ENCODE measurements at regions not wholly inside any gene's neighbourhood (a gene's known extent, or its start where the extent isn't known, plus 50 kb on each side); places are given as distances from the start of the nearest gene placed in this dataset.

- Histone ChIP-seq H3F3A (ENCODE audit: insufficient read depth) (no peaks in the 10 kb centered on the region), H3K9me3 (ENCODE audit: low read depth) (no peaks in the 10 kb centered on the region), H3K4me3 (no peak overlapping the region), H3K79me2 (ENCODE audit: insufficient read depth) (no peaks in the 10 kb centered on the region), H3K27me3 (replicated peaks; ENCODE audit: insufficient read depth) (0 out of 2 replicates have a peak, but pooled peaks cover 9% of the 10 kb centered on the region), H3K4me1 (ENCODE audit: insufficient read depth) (peaks cover 5% of the 10 kb centered on the region; the same call in 1 of the 2 replicates), H4K20me1 (ENCODE audit: insufficient read depth) (no peaks in the 10 kb centered on the region), H3K27ac (no peak overlapping the region), H2AFZ (no peak overlapping the region), H3K36me3 (ENCODE audit: low read depth) (no peaks in the 10 kb centered on the region), H3K9ac (no peak overlapping the region), H3K4me2 (ENCODE audit: unreplicated experiment) (no peak overlapping the region), H3K9me2 (ENCODE audit: insufficient read depth) (no peaks in the 10 kb centered on the region)
- in situ Hi-C loops (cut with MboI) = no loop called here
- TF ChIP-seq EZH2 (IDR thresholded peaks at IDR 0.05; ENCODE audit: insufficient read depth, poor library complexity, severe bottlenecking) = no peak
- WGBS, 2 experiments (ENCODE audit: low coverage in 1 of 2, low lambda C conversion rate in 2 of 2, missing lambda C conversion rate in 2 of 2) = 94 to 96% methylated on average over 4 of the region's 4 CpGs
- no peak for DNase-seq
Measured at GRCh38 chr2:20123871-20124594, 72.6 kb upstream of the LAPTM4A start.

GRCh38 chr2:20122864-20123263, 71.4 kb upstream of the LAPTM4A start:
- Histone ChIP-seq H4K20me1 (ENCODE audit: insufficient read depth) (no peaks in the 10 kb centered on the region), H3K4me2 (ENCODE audit: unreplicated experiment) (no peak overlapping the region), H3K9me2 (ENCODE audit: insufficient read depth) (no peaks in the 10 kb centered on the region), H3K27ac (no peak overlapping the region), H3F3A (ENCODE audit: insufficient read depth) (no peaks in the 10 kb centered on the region), H3K9me3 (ENCODE audit: low read depth) (no peaks in the 10 kb centered on the region), H3K36me3 (ENCODE audit: low read depth) (no peaks in the 10 kb centered on the region), H2AFZ (no peak overlapping the region), H3K4me1 (ENCODE audit: insufficient read depth) (peaks cover 5% of the 10 kb centered on the region; the same call in 1 of the 2 replicates), H3K4me3 (no peak overlapping the region), H3K9ac (no peak overlapping the region), H3K79me2 (ENCODE audit: insufficient read depth) (no peaks in the 10 kb centered on the region), H3K27me3 (replicated peaks; ENCODE audit: insufficient read depth) (0 out of 2 replicates have a peak, but pooled peaks cover 9% of the 10 kb centered on the region)
- WGBS, 2 experiments (ENCODE audit: low coverage in 1 of 2, low lambda C conversion rate in 2 of 2, missing lambda C conversion rate in 2 of 2) = 74 to 80% methylated on average over 5 of the region's 5 CpGs
- DNase-seq = no peak
- TF ChIP-seq EZH2 (IDR thresholded peaks at IDR 0.05; ENCODE audit: insufficient read depth, poor library complexity, severe bottlenecking) = no peak
- TF ChIP-seq EZH2phosphoT487 (IDR thresholded peaks at IDR 0.05; ENCODE audit: insufficient read depth, low read depth) = no peak
- in situ Hi-C loops (cut with MboI) = no loop called here

GRCh38 chr2:20120569-20121416, 69.4 kb upstream of the LAPTM4A start:
- Histone ChIP-seq H3K9ac (no peak overlapping the region), H3K36me3 (ENCODE audit: low read depth) (no peaks in the 10 kb centered on the region), H3K9me3 (ENCODE audit: low read depth) (no peaks in the 10 kb centered on the region), H3K4me3 (no peak overlapping the region), H3K4me1 (ENCODE audit: insufficient read depth) (peaks cover 5% of the 10 kb centered on the region; the same call in 1 of the 2 replicates), H3K79me2 (ENCODE audit: insufficient read depth) (no peaks in the 10 kb centered on the region), H3K27me3 (replicated peaks; ENCODE audit: insufficient read depth) (0 out of 2 replicates have a peak, but pooled peaks cover 9% of the 10 kb centered on the region), H3K9me2 (ENCODE audit: insufficient read depth) (no peaks in the 10 kb centered on the region), H3K4me2 (ENCODE audit: unreplicated experiment) (no peak overlapping the region), H3F3A (ENCODE audit: insufficient read depth) (no peaks in the 10 kb centered on the region), H3K27ac (no peak overlapping the region), H2AFZ (no peak overlapping the region), H4K20me1 (ENCODE audit: insufficient read depth) (no peaks in the 10 kb centered on the region)
- 81 to 82% methylated on average over 10 of the region's 10 CpGs for WGBS, 2 experiments (ENCODE audit: low coverage in 1 of 2, low lambda C conversion rate in 2 of 2, missing lambda C conversion rate in 2 of 2)
- TF ChIP-seq EZH2phosphoT487 (IDR thresholded peaks at IDR 0.05; ENCODE audit: insufficient read depth, low read depth) = no peak
- TF ChIP-seq EZH2 (IDR thresholded peaks at IDR 0.05; ENCODE audit: insufficient read depth, poor library complexity, severe bottlenecking) = no peak
- in situ Hi-C loops (cut with MboI) = no loop called here
- no peak for DNase-seq

- Histone ChIP-seq H3K36me3 (ENCODE audit: low read depth) (no peaks in the 10 kb centered on the region), H3K9me2 (ENCODE audit: insufficient read depth) (no peaks in the 10 kb centered on the region), H3K9ac (no peak overlapping the region), H3K4me2 (ENCODE audit: unreplicated experiment) (no peak overlapping the region), H3K9me3 (ENCODE audit: low read depth) (no peaks in the 10 kb centered on the region), H3K79me2 (ENCODE audit: insufficient read depth) (no peaks in the 10 kb centered on the region), H4K20me1 (ENCODE audit: insufficient read depth) (no peaks in the 10 kb centered on the region), H3K27me3 (replicated peaks; ENCODE audit: insufficient read depth) (0 out of 2 replicates have a peak, but pooled peaks cover 9% of the 10 kb centered on the region), H3F3A (ENCODE audit: insufficient read depth) (no peaks in the 10 kb centered on the region), H3K4me1 (ENCODE audit: insufficient read depth) (no peaks in the 10 kb centered on the region), H3K4me3 (no peak overlapping the region), H3K27ac (no peak overlapping the region), H2AFZ (no peak overlapping the region)
- TF ChIP-seq EZH2 (IDR thresholded peaks at IDR 0.05; ENCODE audit: insufficient read depth, poor library complexity, severe bottlenecking) (no peak), EZH2phosphoT487 (IDR thresholded peaks at IDR 0.05; ENCODE audit: insufficient read depth, low read depth) (no peak)
- 78 to 84% methylated on average over 5 to 8 of the region's 8 CpGs for WGBS, 2 experiments (ENCODE audit: low coverage in 1 of 2, low lambda C conversion rate in 2 of 2, missing lambda C conversion rate in 2 of 2)
- no peak for DNase-seq
- in situ Hi-C loops (cut with MboI) = no loop called here
Measured at GRCh38 chr2:20118051-20118450, 66.6 kb upstream of the LAPTM4A start.

Measured in GM23248 (cell line).